Right ventricle myocardium inferior (tissue), 1 donor: ENCODE measurements at regions not wholly inside any gene's neighbourhood (a gene's known extent, or its start where the extent isn't known, plus 50 kb on each side); places are given as distances from the start of the nearest gene placed in this dataset.
A peak's percentile ranks its signal among the peaks of the same experiment; 100 is the strongest.

ENCODE experiments used
- ATAC-seq: fragments of 200-7000 bp; cut with Tn5 transposase; one replicate; pipeline ENCODE4 v1.9.1; 2020; ENCODE audit warnings: mild to moderate bottlenecking, moderate library complexity
- DNase-seq: peaks from one replicate; pipeline ENCODE4 v3.0.0; 2021; ENCODE audit errors: missing footprints
- intact Hi-C: fragments of 100-400 bp; cut with DNase I; formaldehyde crosslinking; loops from one replicate; pipeline ENCODE4 v1.11.0; 2022
- donor health status: DM: no; HTN: yes; CAD: no; lungs with severe emphysema.

GRCh38 chr11:131206671-131207070, 163.7 kb upstream of the NTM start:
- DNase-seq (no peak), ATAC-seq (no peak)
- intact Hi-C loops = no loop called here

- intact Hi-C loops = no loop called here
- ATAC-seq (no peak), DNase-seq (no peak)
These were observed 162.5 kb upstream of the NTM start for GRCh38 chr11:131207901-131208300.

DNA sequence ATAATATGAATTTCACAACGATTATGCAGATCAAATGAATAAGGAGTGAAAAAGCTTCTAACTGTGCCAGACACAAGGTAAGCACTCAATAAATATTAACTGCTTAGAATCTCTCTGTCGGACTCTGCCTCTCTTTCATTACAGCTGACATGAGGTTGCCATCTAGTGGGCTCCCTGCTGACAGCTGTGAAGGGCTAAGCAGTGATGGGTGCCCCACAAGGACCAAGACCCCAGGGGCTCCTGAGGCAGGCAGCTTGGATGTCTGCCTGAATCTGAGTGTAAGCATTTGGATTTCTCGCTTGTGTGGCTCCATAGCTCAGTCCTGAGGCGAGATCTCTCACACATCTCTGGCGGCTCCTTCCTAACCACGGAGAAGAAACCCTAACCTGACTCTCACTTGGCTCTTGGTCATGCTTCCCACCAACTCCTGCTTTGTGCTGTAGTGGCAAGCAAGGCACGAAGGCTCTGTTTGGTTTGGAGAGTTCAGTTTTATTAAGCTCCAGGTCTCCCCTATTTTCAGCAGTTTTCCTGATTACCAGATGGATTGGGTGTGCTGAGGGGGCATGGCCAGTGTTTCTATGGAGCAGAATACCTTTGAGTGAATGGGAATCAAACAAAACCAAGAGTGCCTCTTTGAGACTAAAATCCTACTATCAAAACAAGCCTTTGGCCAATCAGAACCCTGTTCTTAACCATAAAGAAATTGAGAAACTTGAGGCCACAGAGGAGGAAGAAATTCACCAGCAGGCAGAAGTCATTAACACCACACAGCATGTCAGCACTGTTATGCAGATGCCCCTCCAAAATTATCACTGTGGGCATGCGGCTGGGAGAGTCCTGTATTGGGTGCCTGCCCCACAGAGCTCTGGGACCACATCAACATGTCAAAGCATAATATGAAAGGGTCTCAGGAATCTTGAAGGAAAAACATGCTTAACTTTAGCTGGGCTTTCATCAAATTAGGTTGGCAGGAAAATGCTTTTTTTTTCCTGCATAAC, 152.8 kb upstream of the NTM start:
- DNase-seq (no peak), ATAC-seq (no peak)
- intact Hi-C loops = loop anchor here (2.0 kb wide), 1 partner anchor 153 kb away; no protein-coding TSS in a partner anchor

DNA sequence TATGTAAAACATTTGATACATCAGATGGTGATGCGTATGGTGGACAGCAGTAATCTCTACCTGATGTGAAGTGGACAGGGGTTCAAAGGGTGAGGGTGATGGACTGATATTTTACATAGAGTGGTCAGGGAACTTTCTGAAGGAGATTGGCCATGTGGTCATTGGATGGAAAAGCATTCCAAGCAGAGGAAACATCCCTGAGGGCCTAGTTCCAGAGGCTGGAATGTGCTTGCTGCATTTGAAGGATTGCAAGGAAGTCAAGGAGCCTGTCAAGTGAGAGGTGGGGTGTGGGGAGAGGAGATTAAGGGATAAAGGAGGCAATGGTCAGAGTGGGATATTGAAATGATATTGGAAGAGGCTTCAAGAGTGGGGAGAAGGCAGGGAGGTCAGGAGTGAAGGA, 151.9 kb upstream of the NTM start:
- no peak for ATAC-seq
- intact Hi-C loops = no loop called here

GRCh38 chr11:131219646-131220045, 150.8 kb upstream of the NTM start:
- no peak for DNase-seq
- intact Hi-C loops = no loop called here
- no peak for ATAC-seq

More for the DNA sequence above, 151.9 kb upstream of the NTM start:
- DNase-seq = no peak

- ATAC-seq (no peak), DNase-seq (no peak)
- intact Hi-C loops = no loop called here
These were observed 147.0 kb upstream of the NTM start for GRCh38 chr11:131223198-131223991.

GRCh38 chr11:131228378-131228777, 142.0 kb upstream of the NTM start:
- ATAC-seq = no peak
- no peak for DNase-seq
- intact Hi-C loops = no loop called here

GRCh38 chr11:131229221-131229620, 141.2 kb upstream of the NTM start:
- DNase-seq (no peak), ATAC-seq (no peak)
- intact Hi-C loops = no loop called here

GRCh38 chr11:131231317-131231940, 139.0 kb upstream of the NTM start:
- intact Hi-C loops = no loop called here

GRCh38 chr11:131232261-131232660, 138.2 kb upstream of the NTM start:
- intact Hi-C loops = no loop called here
- DNase-seq (no peak), ATAC-seq (no peak)

More at GRCh38 chr11:131231317-131231940, 139.0 kb upstream of the NTM start:
- ATAC-seq (no peak), DNase-seq (no peak)

DNA sequence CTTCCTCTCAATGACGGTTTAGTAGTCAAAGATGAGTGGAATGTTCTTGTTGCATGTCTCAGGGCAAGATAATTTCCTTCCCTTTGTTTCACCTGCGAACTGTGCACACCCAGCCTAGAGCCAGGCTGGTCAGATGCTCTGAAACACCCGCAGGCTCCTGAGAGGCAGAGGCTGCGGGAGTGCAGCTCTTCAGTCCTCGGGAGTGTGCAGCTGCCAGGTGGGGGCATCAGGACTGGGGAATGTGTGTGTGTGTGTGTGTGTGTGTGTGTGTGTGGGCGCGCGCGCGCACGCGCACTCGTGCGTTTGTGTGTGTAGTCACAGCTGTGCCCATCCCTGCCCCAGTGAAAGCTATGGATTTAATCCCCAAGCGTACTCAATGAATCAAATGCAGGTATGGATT, 136.2 kb upstream of the NTM start:
- DNase-seq (no peak), ATAC-seq (no peak)
- intact Hi-C loops = no loop called here

- ATAC-seq = no peak
- intact Hi-C loops = no loop called here
These were observed 134.8 kb upstream of the NTM start for GRCh38 chr11:131235328-131236298.

DNA sequence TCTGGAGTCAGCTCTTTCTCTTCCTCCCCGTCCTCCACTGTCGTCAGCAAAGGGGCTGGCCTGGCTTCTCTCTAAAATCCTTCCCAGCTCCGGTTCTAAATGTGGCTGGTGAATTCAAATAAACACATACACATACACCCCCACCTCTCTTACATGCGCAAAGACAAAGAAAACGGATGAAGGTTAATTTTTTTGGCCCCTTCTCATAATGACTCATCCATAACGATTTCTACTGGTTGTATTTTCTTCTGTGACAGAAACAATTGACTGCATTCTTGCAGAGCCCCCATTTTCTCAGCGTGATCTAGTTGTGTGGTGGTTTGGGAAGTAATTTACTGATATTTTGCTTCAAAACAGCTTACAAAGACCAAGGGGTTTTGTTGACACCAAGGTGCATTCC, 130.0 kb upstream of the NTM start:
- DNase-seq = no peak
- intact Hi-C loops = no loop called here
- ATAC-seq = no peak

More at GRCh38 chr11:131235328-131236298, 134.8 kb upstream of the NTM start:
- DNase-seq = no peak

GRCh38 chr11:131242476-131243000, 127.9 kb upstream of the NTM start:
- no peak for DNase-seq
- no peak for ATAC-seq
- intact Hi-C loops = no loop called here

DNA sequence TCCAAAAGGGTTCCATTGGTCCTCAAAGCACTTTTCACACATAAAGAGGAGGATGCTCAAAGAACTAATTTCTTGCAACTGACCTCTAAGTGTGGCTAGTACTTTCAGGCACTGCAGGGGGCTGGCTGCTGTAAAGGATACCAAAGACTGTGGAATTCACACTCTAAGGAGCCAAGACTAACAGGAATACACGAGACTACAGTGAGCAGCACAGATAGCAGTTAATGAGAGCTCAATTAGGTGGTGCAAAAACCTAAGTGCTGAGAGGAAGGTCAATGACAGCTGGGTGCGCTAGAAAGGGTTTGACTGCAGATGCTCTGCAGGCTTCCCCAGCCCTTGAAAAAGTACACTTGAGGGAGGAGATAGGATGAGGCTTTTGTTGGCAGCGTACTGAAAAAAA, 124.3 kb upstream of the NTM start:
- ATAC-seq = no peak
- intact Hi-C loops = loop anchor here (2.0 to 5.0 kb wide), 2 partner anchors 266 to 427 kb away; no protein-coding TSS in a partner anchor
- DNase-seq = no peak

DNA sequence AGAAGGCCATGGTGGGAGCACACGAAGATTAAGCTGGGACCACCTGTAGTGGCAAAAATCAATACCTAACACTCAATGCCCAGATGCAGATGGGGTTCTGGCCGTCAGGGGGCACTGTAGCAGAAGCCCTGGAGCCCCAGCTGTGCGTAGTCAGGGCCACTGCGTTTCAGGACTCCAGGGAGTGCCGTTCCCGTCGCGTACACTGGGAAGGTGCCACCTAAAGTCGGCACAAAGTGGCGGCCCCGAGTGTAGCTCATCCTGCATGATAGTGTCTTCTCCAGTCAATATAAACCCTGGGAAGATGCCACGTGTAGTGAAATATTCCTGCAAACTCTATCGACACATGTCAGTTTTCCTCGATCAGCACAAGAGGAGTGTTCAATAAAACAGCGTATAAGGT, 123.8 kb upstream of the NTM start:
- intact Hi-C loops = loop anchor here (2.0 to 5.0 kb wide), 2 partner anchors 266 to 426 kb away; no protein-coding TSS in a partner anchor
- peak; percentile 73 for DNase-seq
- ATAC-seq = peak; percentile 57

DNA sequence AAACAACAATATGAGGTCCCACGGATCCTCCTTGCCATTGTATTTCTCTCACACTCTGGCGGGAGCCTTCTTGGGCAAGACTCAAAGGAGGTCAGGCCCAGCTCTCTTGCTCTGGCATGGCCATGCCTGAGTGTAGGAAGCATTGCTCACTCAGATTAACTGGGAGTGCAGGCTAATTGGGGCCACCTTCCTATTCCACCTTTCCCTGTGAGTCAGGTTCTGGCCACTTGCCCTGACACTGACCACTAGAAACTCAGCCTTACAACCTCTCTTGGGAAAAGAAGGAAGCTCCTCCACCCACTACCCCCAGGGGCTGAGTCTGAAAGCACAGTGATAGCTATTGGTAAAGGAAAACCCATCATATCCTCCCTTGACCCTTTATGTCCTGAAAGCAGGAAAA, 121.8 kb upstream of the NTM start:
- ATAC-seq (no peak), DNase-seq (no peak)
- intact Hi-C loops = loop anchor here (5.0 kb wide), 1 partner anchor 264 kb away; no protein-coding TSS in a partner anchor
